Stimulated activated CD4-positive, alpha-beta T cell treated with anti-CD3 and anti-CD28 coated beads, Interleukin-2, amount 100 ng/mL, for 4 hours (primary cell): ENCODE measurements at regions not wholly inside any gene's neighbourhood (a gene's known extent, or its start where the extent isn't known, plus 50 kb on each side); places are given as distances from the start of the nearest gene placed in this dataset.
"Not testable (repeated sequence)": the region's sequence is repeated elsewhere in the genome, so short reads cannot be mapped to it uniquely, and the experiment has no call there.

Experiments used
- DNase-seq: peaks from one replicate; pipeline ENCODE4 v3.0.0-alpha.2; 2020; ENCODE audit warnings: low read depth

DNA sequence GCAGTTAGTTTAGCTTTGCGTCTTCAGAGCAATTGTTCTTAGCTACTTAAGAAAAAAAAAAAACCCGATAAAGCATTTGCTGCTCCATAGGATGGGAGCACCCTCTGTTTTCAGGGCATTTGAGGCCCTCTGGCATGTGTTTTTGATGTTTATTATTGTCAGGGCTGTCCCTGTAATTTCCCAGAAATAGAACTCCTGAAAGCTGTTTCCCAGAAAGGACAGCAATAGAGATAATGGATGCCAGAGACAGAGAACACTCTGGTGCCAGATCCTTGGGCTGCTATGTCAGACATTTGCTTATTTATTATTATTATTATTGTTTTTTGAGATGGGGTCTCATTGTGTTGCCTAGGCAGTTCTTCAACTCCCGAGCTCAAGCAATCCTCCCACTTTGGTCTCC, 201.3 kb downstream of the ALG10 start:
- no peak for DNase-seq

DNA sequence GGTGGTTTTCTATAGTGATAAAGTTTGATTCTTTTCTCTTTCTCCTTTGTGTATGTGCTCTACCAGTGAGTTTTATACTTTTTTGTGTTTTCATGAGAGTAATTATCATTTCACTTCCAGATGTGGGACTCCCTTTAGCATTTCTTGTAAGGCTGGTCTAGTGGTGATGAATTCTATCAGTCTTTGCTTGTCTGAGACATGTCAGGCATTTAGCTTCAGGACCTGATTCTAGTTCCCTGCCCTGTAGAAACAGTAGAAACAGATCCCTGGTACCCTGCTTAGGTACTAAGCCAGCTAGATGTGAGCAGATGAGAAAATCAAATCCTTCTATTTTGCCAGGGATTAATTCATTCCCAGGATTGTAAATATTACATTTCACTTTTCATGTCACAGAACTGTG, 203.7 kb downstream of the ALG10 start:
- not testable (repeated sequence) for DNase-seq

- DNase-seq = not testable (repeated sequence)
These were observed 205.8 kb downstream of the ALG10 start for GRCh38 chr12:34228046-34228445.

- DNase-seq = not testable (repeated sequence)
These were observed 206.7 kb downstream of the ALG10 start for GRCh38 chr12:34229033-34229432.

DNA sequence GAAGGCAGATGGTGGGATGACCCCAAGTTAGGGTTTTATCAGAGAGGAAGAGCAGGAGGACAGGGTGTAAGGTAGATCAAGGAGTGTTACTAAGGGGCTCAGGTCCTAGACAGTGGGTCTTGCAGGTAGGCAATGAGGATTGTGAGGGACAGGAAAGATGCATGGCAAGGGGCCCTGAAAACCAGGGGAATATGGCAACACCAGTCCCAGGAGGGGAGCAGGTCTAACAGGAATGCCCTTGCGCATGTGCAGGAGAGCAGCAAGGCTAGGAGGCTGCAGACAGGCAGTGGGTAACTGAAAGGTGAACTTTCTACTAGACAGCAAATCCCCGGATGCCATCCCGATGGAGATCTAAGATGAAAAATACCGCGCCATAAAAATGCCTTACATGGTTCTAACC, 211.3 kb downstream of the ALG10 start:
- no peak for DNase-seq

DNA sequence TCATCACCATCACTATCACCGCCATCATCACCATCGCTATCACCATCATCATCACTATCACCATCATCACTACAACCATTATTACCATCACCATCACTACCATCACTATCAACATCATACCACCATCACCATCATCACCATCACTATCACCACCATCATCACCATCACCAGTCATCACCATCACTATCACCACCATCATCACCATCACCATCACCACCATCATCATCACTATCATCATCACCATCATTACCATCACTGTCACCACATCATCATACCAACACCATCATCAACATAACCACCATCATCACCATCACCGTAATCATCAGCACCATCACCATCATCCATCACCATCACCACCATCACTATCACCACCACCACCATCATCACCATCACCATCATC, 213.8 kb downstream of the ALG10 start:
- no peak for DNase-seq

DNA sequence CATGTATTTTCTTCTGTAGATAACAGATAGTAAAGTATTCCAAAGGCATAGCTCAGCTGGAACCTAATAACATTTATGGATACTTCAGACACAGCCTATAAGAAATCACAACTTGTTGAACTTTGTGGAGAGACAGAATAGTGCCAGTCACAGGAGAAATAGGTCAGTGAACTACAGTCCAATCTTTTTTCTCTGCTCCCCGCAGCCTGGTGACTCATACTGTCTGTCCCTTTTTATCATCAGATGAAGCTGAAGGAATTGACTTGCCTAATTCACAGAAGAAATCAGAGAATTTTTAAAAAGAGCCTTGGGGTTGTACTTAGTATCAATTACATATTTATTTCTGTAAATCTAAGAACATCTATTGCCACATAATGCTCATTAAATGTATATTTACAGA, 222.3 kb downstream of the ALG10 start:
- DNase-seq = no peak

- no peak for DNase-seq
These were observed 227.0 kb downstream of the ALG10 start for GRCh38 chr12:34249271-34249670.

- DNase-seq = not testable (repeated sequence)
These were observed 229.6 kb downstream of the ALG10 start for GRCh38 chr12:34251879-34252278.

GRCh38 chr12:34253674-34254073, 231.4 kb downstream of the ALG10 start:
- DNase-seq = no peak

DNA sequence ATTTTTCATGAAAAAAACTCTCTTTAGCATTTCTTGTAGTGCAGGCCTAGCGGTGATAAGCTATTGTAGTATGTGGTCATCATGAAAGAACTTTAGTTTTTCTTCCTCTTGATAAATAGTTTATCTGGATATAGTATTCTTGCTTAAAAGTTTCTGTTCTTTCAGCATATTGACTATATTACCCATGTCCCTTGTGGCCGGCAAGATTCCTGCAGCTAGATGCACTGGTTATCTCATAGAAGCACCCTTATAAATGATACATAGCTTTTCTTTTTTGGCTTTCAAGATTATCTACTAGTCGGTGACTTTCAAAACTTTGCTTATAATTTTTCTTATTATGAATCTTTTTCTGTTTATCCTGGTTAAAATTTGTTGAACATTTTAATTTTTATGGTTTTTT, 234.8 kb downstream of the ALG10 start:
- no peak for DNase-seq

DNA sequence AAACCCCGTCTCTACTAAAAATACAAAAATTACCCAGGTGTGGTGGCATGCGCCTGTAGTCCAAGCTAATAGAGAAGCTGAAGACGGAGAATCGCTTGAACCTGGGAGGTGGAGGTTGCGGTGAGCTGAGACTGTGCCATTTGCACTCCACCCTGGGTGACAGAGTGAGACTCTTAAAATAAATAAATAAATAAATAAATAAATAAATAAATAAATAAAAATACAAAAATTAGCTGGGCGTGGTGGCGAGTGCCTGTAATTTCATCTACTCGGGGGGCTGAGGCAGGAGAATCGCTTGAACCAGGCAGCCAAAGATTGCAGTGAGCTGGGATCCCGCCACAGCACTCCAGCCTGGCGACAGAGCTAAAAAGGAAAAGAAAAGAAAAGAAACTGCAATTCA, 239.8 kb downstream of the ALG10 start:
- not testable (repeated sequence) for DNase-seq

- DNase-seq = no peak
These were observed 241.8 kb downstream of the ALG10 start for GRCh38 chr12:34264110-34264509.

- DNase-seq = not testable (repeated sequence)
These were observed 251.4 kb downstream of the ALG10 start for GRCh38 chr12:34273703-34274102.

DNA sequence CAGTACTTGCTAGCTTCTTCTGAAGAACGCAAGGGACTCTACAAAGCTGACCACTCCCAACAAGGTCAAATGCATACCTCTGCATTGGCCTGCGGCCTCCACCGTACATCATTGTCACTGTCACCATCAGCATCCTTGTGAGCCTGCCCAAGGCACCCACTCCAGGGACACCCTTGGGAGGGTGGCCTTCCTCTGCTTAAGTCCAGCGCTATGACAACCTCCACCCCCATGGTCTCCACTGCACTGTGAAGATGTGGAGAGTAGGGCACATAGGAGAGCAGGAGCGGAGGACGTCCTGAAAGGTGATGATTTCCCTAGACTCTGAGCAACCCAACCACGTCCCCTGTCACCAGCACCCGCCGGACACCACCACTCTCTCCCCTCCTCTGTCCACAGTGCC, 252.8 kb downstream of the ALG10 start:
- no peak for DNase-seq

GRCh38 chr12:34286483-34286882, 264.2 kb downstream of the ALG10 start:
- no peak for DNase-seq

DNA sequence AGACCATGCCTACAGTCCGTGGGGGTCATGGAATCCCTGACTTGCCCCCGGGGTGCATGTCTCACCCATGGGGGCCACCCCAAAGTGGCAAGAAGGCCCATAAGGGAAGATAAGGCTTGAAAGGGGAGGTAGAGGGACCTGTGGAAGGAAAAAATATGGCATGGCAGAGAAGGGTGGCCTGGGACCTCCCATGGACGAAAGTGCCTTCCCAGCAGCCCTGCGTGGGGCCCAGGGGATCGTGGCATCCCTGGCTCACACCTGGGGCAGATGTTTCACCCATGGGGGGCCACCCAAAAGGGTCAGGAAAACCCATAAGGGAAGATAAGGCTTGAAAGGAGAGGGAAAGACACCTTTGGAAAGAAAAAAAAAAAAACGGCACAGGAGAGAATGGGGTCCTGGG, 264.6 kb downstream of the ALG10 start:
- no peak for DNase-seq

DNA sequence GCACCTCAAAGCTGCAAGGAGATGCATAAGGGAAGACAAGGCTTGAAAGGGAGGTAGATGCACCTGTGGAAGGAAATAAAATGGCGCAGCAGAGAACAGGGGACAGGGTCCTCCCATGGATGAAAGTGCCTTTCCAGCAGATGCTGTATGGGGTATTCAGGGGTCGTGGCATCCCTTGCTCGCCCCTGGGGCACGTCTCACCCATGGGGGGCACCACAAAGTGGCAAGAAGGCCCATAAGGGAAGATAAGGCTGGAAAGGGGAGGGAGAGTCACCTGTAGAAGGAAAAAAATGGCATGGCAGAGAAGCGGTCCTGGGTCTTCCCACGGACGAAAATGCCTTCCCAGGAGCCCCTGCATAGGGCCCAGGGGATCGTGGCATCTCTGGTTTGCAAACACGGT, 265.1 kb downstream of the ALG10 start:
- no peak for DNase-seq

DNA sequence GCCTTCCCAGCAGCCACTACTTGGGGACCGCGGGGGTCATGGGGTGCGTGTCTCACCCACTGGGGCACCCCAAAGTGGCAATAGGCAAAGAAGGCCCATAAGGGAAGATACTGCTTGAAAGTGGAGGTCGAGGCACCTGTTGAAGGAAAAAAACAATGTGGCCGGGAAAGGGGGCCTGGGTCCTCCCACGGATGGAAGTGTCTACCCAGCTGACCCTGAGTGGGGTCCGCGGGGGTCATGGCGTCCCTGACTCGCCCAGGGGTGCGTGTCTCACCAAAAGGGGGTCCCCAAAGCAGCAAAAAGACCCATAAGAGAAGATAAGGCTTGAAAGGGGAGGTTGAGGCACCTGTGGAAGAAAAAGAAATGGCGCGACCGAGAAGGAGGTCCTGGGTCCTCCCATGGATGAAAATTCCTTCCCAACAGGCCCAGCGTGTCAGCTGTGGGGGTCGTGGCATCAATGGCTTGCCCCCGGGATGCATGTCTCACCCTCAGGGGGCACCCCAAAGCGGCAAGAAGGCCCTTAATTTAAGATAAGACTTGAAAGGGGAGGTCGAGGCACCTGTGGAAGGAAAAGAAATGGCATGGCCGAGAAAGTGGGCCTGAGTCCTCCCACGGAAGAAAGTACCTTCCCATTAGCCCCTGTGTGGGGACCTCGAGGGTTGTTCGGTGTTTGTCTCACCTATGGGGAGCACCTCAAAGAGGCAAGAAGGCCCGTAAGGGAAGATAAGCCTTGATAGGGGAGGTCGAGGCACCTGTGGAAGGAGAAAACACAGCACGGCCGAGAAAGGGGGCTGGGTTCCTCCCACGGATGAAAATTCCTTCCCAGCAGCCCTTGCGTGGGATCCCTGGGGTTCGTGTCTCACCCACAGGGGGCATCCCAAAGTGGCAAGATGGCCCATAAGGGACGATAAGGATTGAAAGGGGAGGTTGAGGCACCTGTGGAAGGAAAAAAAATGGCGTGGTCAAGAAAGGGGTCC, 266.0 kb downstream of the ALG10 start:
- DNase-seq = no peak

- no peak for DNase-seq
These were observed 266.7 kb downstream of the ALG10 start for GRCh38 chr12:34288963-34289345.

GRCh38 chr12:34289431-34290380, 267.4 kb downstream of the ALG10 start:
- no peak for DNase-seq

- DNase-seq = no peak
These were observed 268.2 kb downstream of the ALG10 start for GRCh38 chr12:34290381-34290995.
